MCF 10A (cell line): ENCODE measurements at regions not wholly inside any gene's neighbourhood (a gene's known extent, or its start where the extent isn't known, plus 50 kb on each side); places are given as distances from the start of the nearest gene placed in this dataset.
A peak's percentile ranks its signal among the peaks of the same experiment; 100 is the strongest.

Experiments
- BruUV-seq: library from RNA; stranded (reverse); fragments of 400-500 nt; replicated peaks from 2 replicates; lab custom pipeline; 2021; lab: Mats Ljungman, UMichigan
- CTCF ChIA-PET: fragments of 300-600 bp; sonication (Branson Sonifier 250); formaldehyde crosslinking; extraction: SDS; loops from one replicate; lab custom pipeline; 2021; ENCODE audit warnings: antibody characterized with exemption, inconsistent platforms; lab: Yijun Ruan, JAX
- POLR2A ChIA-PET: fragments of 300-600, 350-650 bp; sonication (Branson Sonifier 250); formaldehyde crosslinking; extraction: SDS; loops from one replicate; lab custom pipeline; 2020; ENCODE audit warnings: antibody characterized with exemption, inconsistent platforms; lab: Yijun Ruan, JAX
- DNase-seq: peaks from one replicate; pipeline ENCODE4 v3.0.0-alpha.2; 2018; ENCODE audit not compliant: unreplicated experiment
- H3K27ac Mint-ChIP-seq: one replicate; pipeline ENCODE4 v1.8.0; 2022; ENCODE audit warnings: mild to moderate bottlenecking, low read depth, mixed read lengths; ENCODE audit not compliant: unreplicated experiment
- H3K27me3 Mint-ChIP-seq: one replicate; pipeline ENCODE4 v1.8.0; 2022; ENCODE audit warnings: mixed read lengths; ENCODE audit not compliant: insufficient read depth, unreplicated experiment
- H3K36me3 Mint-ChIP-seq: one replicate; pipeline ENCODE4 v1.8.0; 2022; ENCODE audit warnings: mild to moderate bottlenecking, moderate library complexity, mixed read lengths; ENCODE audit not compliant: insufficient read depth, unreplicated experiment
- H3K4me1 Mint-ChIP-seq: one replicate; pipeline ENCODE4 v1.8.0; 2022; ENCODE audit warnings: mixed read lengths; ENCODE audit not compliant: insufficient read depth, unreplicated experiment
- H3K4me3 Mint-ChIP-seq: one replicate; pipeline ENCODE4 v1.8.0; 2022; ENCODE audit warnings: mild to moderate bottlenecking, moderate library complexity, mixed read lengths; ENCODE audit not compliant: unreplicated experiment
- H3K9me3 Mint-ChIP-seq: one replicate; pipeline ENCODE4 v1.8.0; 2022; ENCODE audit warnings: mixed read lengths; ENCODE audit not compliant: unreplicated experiment
- intact Hi-C: fragments of 100-400 bp; cut with micrococcal nuclease; formaldehyde crosslinking; loops from 2 replicates; pipeline ENCODE4 v1.14.1; 2022
- TF ChIP-seq, protein P1 (sequence below): fragments of 200-600 bp; IDR thresholded peaks from one replicate; pipeline ENCODE4 v1.8.0; 2022; ENCODE audit warnings: antibody characterized with exemption, mild to moderate bottlenecking; ENCODE audit not compliant: unreplicated experiment

DNA sequence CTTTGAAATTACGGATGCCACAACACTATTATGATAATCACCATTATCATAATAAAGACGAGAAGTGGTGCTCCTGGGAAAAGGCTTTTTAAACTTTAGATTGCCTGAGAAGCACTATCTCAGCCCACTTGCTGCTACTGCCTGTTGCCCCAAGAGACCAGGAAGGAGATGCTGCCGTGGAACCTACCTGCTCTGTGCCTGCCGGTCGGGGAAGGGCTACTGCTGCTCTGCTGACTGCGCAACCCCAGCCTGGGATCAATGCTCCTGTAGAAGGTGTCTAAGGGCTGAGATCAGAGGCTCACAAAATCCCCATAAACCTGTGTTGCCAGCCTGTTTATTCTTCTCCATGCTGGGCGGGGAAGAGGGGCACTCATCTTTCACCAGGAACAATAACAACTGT is 145.3 kb upstream of the VCX3B start:
- Mint-ChIP-seq H3K27ac (no peak overlapping the region), H3K27me3 (no peaks in the 10 kb centered on the region), H3K36me3 (no peaks in the 10 kb centered on the region), H3K4me3 (no peak overlapping the region), H3K4me1 (no peaks in the 10 kb centered on the region), H3K9me3 (peaks cover 9% of the 10 kb centered on the region)
- BruUV-seq: no TSS peak
- ChIA-PET POLR2A (no interaction called here), CTCF (no interaction called here)
- TF ChIP-seq, protein P1, sequence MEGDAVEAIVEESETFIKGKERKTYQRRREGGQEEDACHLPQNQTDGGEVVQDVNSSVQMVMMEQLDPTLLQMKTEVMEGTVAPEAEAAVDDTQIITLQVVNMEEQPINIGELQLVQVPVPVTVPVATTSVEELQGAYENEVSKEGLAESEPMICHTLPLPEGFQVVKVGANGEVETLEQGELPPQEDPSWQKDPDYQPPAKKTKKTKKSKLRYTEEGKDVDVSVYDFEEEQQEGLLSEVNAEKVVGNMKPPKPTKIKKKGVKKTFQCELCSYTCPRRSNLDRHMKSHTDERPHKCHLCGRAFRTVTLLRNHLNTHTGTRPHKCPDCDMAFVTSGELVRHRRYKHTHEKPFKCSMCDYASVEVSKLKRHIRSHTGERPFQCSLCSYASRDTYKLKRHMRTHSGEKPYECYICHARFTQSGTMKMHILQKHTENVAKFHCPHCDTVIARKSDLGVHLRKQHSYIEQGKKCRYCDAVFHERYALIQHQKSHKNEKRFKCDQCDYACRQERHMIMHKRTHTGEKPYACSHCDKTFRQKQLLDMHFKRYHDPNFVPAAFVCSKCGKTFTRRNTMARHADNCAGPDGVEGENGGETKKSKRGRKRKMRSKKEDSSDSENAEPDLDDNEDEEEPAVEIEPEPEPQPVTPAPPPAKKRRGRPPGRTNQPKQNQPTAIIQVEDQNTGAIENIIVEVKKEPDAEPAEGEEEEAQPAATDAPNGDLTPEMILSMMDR: no peak
- DNase-seq: no peak
- intact Hi-C loops: no loop called here

DNA sequence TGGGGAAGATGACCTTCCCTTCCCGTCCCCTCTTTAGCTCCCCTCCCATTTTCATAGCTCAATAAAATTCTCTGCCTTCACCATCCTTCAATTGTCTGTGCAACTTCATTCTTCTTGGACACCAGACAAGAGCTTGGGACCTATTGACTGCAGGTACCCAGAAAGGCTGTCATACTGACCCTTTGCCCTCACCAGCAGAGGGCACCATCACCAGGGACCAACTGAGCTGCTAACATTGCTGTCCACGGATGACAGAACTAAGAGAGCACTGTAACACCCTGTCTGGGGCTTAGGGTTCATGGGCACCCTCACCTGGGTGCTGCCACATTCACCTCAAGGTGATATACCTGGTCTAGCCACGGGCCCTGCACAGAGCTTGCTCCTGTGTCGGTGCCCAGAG is 141.3 kb upstream of the VCX3B start:
- Mint-ChIP-seq H3K36me3 (no peaks in the 10 kb centered on the region), H3K27me3 (no peaks in the 10 kb centered on the region), H3K4me1 (no peaks in the 10 kb centered on the region), H3K4me3 (no peak overlapping the region), H3K27ac (no peak overlapping the region), H3K9me3 (peaks cover 14% of the 10 kb centered on the region)
- ChIA-PET CTCF (interaction anchor here (0.6 to 1.4 kb wide), 4 partner anchors 9 to 161 kb away, joined by 3 to 9 read pairs (median 3); no protein-coding TSS in a partner anchor), POLR2A (no interaction called here)
- intact Hi-C loops: loop anchor here (1.0 to 10.0 kb wide), 2 partner anchors 329 to 415 kb away; no protein-coding TSS in a partner anchor
- TF ChIP-seq, protein P1: peak; percentile 13
- DNase-seq: peak; percentile 30
- no TSS peak for BruUV-seq

DNA sequence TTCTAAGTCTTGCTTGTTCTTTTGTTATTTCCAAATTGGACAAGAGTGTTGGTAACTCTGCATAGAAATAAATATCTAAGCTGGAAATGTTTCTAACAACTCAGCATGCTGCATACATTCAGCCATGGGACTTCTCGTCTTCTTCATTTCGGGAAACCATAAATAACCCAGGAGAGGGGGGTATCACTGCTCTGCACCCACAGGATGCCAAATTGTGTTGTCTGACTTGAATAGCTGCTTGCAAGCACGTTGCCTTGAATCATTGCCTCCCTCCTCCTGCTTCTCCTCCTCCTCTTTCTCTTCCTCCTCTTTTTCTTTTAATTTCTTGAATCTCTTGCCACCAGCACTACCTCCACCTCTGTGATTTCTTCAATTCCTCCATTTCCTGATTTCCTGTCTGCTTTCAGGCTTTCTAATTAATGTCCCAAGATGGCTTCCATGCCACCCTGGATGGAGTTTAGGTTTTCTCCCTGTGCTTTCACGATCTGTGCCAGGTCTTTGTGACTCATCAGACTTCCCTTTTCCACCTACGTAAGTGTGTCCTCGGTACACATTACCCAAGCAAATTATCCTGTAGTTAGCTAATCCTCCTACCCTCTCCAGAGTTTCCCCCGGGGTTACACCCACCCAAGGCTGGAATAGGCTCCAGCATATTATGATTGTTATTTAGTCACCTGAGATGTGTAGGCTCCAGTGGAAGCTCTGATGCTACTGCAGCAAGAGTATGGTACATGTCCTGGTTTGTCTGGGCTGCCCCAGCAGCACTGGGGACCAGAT is 122.6 kb upstream of the VCX3B start:
- TF ChIP-seq, protein P1: no peak
- POLR2A ChIA-PET: interaction anchor here (0.6 kb wide), 1 partner anchor 298 kb away, joined by 3 read pairs; no protein-coding TSS in a partner anchor
- intact Hi-C loops: no loop called here
- Mint-ChIP-seq H3K4me1 (peaks cover 12% of the 10 kb centered on the region), H3K4me3 (no peak overlapping the region), H3K9me3 (peaks cover 14% of the 10 kb centered on the region), H3K36me3 (no peaks in the 10 kb centered on the region), H3K27me3 (no peaks in the 10 kb centered on the region), H3K27ac (peak overlapping the region; percentile 96)
- CTCF ChIA-PET: no interaction called here
- DNase-seq: peak; percentile 86
- no TSS peak for BruUV-seq

DNA sequence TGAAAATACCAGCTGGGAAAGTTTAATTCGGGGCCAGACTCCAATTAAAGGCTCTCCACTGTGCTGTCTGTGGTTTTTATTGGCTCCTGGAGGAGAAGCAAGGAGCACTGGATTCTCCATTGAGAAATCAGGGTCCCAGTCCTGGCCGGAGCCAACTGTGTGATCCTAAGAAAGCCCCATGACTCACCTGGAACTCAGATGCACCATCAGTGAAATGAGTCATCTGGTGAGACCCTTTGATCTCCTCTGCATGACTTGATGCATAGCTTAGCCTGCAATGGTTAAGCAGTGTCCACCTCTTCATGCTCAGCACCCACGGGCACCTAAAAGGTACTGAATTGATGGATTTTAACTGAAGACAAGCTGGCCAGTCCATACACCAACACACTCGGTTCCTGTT is 119.2 kb upstream of the VCX3B start:
- no TSS peak for BruUV-seq
- intact Hi-C loops: no loop called here
- H3K4me1 Mint-ChIP-seq: peaks cover 12% of the 10 kb centered on the region
- H3K27me3 Mint-ChIP-seq: no peaks in the 10 kb centered on the region
- ChIA-PET POLR2A (no interaction called here), CTCF (no interaction called here)
- peak; percentile 71 for DNase-seq
- no peaks in the 10 kb centered on the region for H3K36me3 Mint-ChIP-seq
- H3K4me3 Mint-ChIP-seq: no peak overlapping the region
- no peak overlapping the region for H3K27ac Mint-ChIP-seq
- TF ChIP-seq, protein P1: no peak
- H3K9me3 Mint-ChIP-seq: peaks cover 8% of the 10 kb centered on the region
